HL-60 (cell line): ENCODE measurements at regions not wholly inside any gene's neighbourhood (a gene's known extent, or its start where the extent isn't known, plus 50 kb on each side); places are given as distances from the start of the nearest gene placed in this dataset.
A peak's percentile ranks its signal among the peaks of the same experiment; 100 is the strongest.

Source experiments
- DNase-seq, 2 experiments: peaks; one replicate each; pipeline ENCODE4 v3.0.0-alpha.2; 2010 to 2020; ENCODE audit warnings: low read depth in 1 of 2, low spot score in 1 of 2
- H3K27ac ChIP-seq: fragments of 250-450 bp; sonication (Bioruptor Pico); replicated peaks from 2 replicates; pipeline ENCODE4 v1.5.1; 2020; ENCODE audit warnings: mild to moderate bottlenecking, moderate library complexity
- H3K27me3 ChIP-seq: fragments of 250-450 bp; sonication (Bioruptor Pico); 2 replicates; pipeline ENCODE4 v1.5.1; 2021; ENCODE audit warnings: mild to moderate bottlenecking, moderate library complexity; ENCODE audit not compliant: insufficient read depth, poor library complexity, severe bottlenecking
- H3K4me3 ChIP-seq: replicated peaks from 2 replicates; pipeline ENCODE4 v1.5.1; 2011; ENCODE audit warnings: mild to moderate bottlenecking, control low read depth, low read length; ENCODE audit not compliant: insufficient read depth
- CTCF ChIP-seq: IDR thresholded peaks from one replicate; pipeline ENCODE4 v1.5.1; 2011; ENCODE audit warnings: low read length, control low read depth, inconsistent platforms; ENCODE audit not compliant: insufficient read depth
- GABPA ChIP-seq: IDR thresholded peaks from 2 replicates; pipeline ENCODE4 v1.6.1; 2012; ENCODE audit warnings: low read depth
- POLR2AphosphoS5 ChIP-seq: IDR thresholded peaks from 2 replicates; pipeline ENCODE4 v1.6.1; 2012; ENCODE audit warnings: low read depth
- REST ChIP-seq: IDR thresholded peaks from 2 replicates; pipeline ENCODE4 v1.6.1; 2012; ENCODE audit warnings: low read depth; ENCODE audit not compliant: insufficient replicate concordance
- SPI1 ChIP-seq: IDR thresholded peaks from 2 replicates; pipeline ENCODE4 v1.6.1; 2012; ENCODE audit warnings: low read depth, mild to moderate bottlenecking, borderline replicate concordance

- Histone ChIP-seq H3K4me3 (no peak overlapping the region), H3K27ac (no peak overlapping the region), H3K27me3 (peaks cover 31% of the 10 kb centered on the region)
- TF ChIP-seq POLR2AphosphoS5, result no peak
- DNase-seq, result no peak
Measured at GRCh38 chr17:73901249-73901648, 257.0 kb upstream of the SDK2 start.

- peak; percentile 13 to 53 for DNase-seq
- TF ChIP-seq POLR2AphosphoS5, result no peak
- no peak for TF ChIP-seq CTCF
- TF ChIP-seq GABPA, result no peak
- TF ChIP-seq SPI1, result no peak
- no peak for TF ChIP-seq REST
- H3K4me3 ChIP-seq, result peak overlapping the region; percentile 24
Measured at GRCh38 chr17:73901661-73902415, 257.6 kb upstream of the SDK2 start.

GRCh38 chr17:73902416-73903181 is 258.4 kb upstream of the SDK2 start:
- TF ChIP-seq GABPA (no peak), REST (no peak), CTCF (no peak), SPI1 (no peak), POLR2AphosphoS5 (no peak)
- no peak overlapping the region for H3K4me3 ChIP-seq
- H3K27me3 ChIP-seq, result peaks cover 31% of the 10 kb centered on the region
- no peak overlapping the region for H3K27ac ChIP-seq
- DNase-seq, result no peak

More at GRCh38 chr17:73901661-73902415, 257.6 kb upstream of the SDK2 start:
- H3K27me3 ChIP-seq, result peaks cover 31% of the 10 kb centered on the region
- no peak overlapping the region for H3K27ac ChIP-seq
